Right atrium auricular region (tissue), 2 donors: ENCODE measurements at regions not wholly inside any gene's neighbourhood (a gene's known extent, or its start where the extent isn't known, plus 50 kb on each side); places are given as distances from the start of the nearest gene placed in this dataset.

Experiments used
- DNase-seq: peaks from one replicate; pipeline ENCODE4 v3.0.0-alpha.2; 2019; ENCODE audit warnings: low spot score
- H3K27ac ChIP-seq, 2 donors: fragments of 200-600 bp; sonication (generic); 1 replicate in 1 of 2; 2 replicates in 1 of 2; pipeline ENCODE4 v1.5.1; 2016 to 2019
- H3K27me3 ChIP-seq, 2 donors: fragments of 200-600 bp; sonication (generic); one replicate each; pipeline versions ENCODE4 v1.5.1 to v1.6.0; 2017 to 2019
- H3K36me3 ChIP-seq: fragments of 200-600 bp; sonication (generic); one replicate; pipeline ENCODE4 v1.5.1; 2016
- H3K4me1 ChIP-seq, 2 donors: fragments of 200-600 bp; sonication (generic); one replicate each; pipeline versions ENCODE4 v1.5.1 to v1.6.0; 2017 to 2019
- H3K4me3 ChIP-seq, 2 donors: fragments of 200-600 bp; sonication (generic); 1 replicate in 1 of 2; 2 replicates in 1 of 2; pipeline ENCODE4 v1.5.1; 2017 to 2019; ENCODE audit warnings: mild to moderate bottlenecking in 1 of 2, moderate library complexity in 1 of 2
- H3K9me3 ChIP-seq, 2 donors: fragments of 200-600 bp; sonication (generic); one replicate each; pipeline ENCODE4 v1.5.1; 2019
- TF ChIP-seq, protein P1 (sequence below), 2 donors: fragments of 200-600 bp; sonication (generic); IDR thresholded peaks; one replicate each; pipeline ENCODE4 v1.5.1; 2019; ENCODE audit warnings: antibody characterized with exemption in 2 of 2

DNA sequence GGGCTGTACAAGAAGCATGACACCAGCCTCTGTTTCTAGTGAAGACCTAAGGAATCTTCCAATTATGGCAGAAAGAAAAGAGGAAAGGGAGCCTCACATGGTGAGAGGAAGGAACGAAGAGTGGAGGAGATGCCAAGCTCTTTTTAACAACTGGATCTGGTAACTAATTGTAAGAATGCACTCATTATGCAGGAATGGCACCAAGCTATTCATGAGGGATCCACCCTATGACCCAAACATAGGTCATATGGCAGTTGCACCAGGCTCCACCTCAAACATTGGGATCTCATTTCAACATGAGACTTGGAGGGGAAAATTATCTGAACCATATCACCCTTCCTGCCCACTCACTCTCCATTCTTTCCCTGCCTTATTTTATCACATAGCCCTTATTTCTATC, 496.0 kb upstream of the SPTLC3 start:
- H3K27ac ChIP-seq: no peak overlapping the region
- DNase-seq: no peak
- TF ChIP-seq, protein P1, sequence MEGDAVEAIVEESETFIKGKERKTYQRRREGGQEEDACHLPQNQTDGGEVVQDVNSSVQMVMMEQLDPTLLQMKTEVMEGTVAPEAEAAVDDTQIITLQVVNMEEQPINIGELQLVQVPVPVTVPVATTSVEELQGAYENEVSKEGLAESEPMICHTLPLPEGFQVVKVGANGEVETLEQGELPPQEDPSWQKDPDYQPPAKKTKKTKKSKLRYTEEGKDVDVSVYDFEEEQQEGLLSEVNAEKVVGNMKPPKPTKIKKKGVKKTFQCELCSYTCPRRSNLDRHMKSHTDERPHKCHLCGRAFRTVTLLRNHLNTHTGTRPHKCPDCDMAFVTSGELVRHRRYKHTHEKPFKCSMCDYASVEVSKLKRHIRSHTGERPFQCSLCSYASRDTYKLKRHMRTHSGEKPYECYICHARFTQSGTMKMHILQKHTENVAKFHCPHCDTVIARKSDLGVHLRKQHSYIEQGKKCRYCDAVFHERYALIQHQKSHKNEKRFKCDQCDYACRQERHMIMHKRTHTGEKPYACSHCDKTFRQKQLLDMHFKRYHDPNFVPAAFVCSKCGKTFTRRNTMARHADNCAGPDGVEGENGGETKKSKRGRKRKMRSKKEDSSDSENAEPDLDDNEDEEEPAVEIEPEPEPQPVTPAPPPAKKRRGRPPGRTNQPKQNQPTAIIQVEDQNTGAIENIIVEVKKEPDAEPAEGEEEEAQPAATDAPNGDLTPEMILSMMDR (IDR thresholded peaks at IDR 0.05): no peak
- no peaks in the 10 kb centered on the region for H3K27me3 ChIP-seq
- no peak overlapping the region for H3K4me3 ChIP-seq
- no peaks in the 10 kb centered on the region for H3K36me3 ChIP-seq
- H3K4me1 ChIP-seq: no peaks in the 10 kb centered on the region
- H3K9me3 ChIP-seq: no peaks in the 10 kb centered on the region

DNA sequence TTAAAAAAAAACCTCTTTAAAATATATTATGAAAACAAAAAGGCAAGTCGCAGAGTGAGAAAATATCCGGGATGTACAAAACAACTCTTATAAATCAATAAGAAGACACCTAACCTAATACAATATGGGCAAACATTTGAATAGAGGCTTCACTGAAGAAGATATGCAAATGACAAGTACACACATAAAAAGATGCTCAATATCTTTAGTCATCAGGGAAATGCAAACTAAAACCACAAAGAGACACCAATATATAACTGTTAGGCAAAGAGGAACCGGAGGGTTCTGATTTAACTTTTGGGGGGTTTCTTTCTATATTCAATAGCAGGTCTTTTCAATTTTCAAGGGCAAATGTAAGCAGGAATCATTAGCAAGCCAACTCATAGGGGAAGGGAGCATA, 480.7 kb upstream of the SPTLC3 start:
- H3K4me3 ChIP-seq: no peak overlapping the region
- no peaks in the 10 kb centered on the region for H3K27me3 ChIP-seq
- no peak for DNase-seq
- H3K27ac ChIP-seq: no peak overlapping the region
- H3K9me3 ChIP-seq: peaks cover 0 to 7% of the 10 kb centered on the region in 2 donors
- no peaks in the 10 kb centered on the region for H3K4me1 ChIP-seq
- TF ChIP-seq, protein P1 (IDR thresholded peaks at IDR 0.05): no peak
- no peaks in the 10 kb centered on the region for H3K36me3 ChIP-seq

DNA sequence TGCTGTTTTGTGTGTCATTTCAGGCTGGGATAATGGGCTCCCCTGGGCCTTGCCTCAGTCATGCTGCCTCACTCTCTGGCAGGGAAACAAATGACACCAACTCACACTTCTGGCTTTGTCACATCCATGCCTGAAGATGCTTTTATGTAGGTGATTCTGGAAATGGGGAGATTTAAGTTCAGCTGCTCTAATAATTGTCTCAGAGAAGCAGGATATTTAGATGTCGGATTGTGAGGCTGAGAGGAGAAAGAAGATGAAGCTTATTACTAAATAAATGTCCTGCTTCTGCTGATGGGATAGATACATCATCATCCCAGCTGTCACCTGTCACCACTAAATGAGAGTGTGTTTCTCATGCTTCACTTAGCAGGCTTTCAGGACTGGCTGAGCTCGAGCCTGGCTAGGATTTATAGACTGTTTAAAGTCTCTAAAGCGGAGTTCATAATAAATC, 480.2 kb upstream of the SPTLC3 start:
- TF ChIP-seq, protein P1 (IDR thresholded peaks at IDR 0.05): no peak
- Histone ChIP-seq H3K27me3 (no peaks in the 10 kb centered on the region), H3K27ac (no peak overlapping the region), H3K4me1 (no peaks in the 10 kb centered on the region), H3K4me3 (no peak overlapping the region), H3K9me3 (peaks cover 0 to 7% of the 10 kb centered on the region in 2 donors), H3K36me3 (no peaks in the 10 kb centered on the region)
- DNase-seq: no peak

DNA sequence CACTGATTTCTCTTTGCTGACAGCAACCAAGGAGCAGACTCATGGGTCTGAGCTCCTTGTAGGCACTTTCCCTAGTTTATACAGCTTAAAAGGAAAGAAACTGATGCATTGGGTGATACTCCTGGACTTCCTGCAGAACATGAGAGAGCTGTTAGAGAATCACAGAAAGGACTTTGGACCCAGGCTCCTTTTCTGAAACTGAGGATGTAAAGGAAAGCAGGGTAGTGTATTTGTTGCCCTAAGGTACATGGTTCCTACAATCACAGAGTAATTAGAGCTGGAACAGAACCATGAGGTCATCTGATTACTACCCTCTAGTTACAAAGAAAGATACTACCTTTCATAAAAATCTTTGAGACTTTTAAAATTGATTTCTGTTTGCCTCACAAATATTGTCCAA, 477.1 kb upstream of the SPTLC3 start:
- TF ChIP-seq, protein P1 (IDR thresholded peaks at IDR 0.05): no peak
- Histone ChIP-seq H3K9me3 (peaks cover 0 to 7% of the 10 kb centered on the region in 2 donors), H3K36me3 (no peaks in the 10 kb centered on the region), H3K27ac (no peak overlapping the region), H3K27me3 (no peaks in the 10 kb centered on the region), H3K4me3 (no peak overlapping the region), H3K4me1 (no peaks in the 10 kb centered on the region)
- DNase-seq: no peak

DNA sequence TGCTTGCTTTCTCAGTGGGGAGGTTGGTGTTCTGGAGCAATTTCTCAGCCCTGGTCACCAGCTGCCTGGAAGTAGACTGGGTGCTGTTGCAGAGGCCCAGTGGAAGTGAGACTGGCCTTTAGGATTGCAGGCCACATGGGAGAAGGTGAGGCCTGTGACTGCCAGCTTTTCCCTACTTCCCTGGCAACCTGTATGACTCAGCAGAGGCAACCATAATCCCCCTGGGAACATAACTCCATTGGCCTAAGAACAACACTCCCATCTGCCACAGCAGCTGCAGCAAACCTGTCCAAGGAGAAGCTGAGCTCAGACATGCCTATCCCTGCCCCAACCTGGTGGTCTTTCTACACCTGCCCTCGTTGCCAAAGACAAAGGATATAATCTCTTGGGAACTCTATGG, 473.5 kb upstream of the SPTLC3 start:
- DNase-seq: no peak
- no peaks in the 10 kb centered on the region for H3K4me1 ChIP-seq
- H3K4me3 ChIP-seq: no peak overlapping the region
- H3K27ac ChIP-seq: no peak overlapping the region
- H3K27me3 ChIP-seq: no peaks in the 10 kb centered on the region
- H3K9me3 ChIP-seq: peaks cover 0 to 7% of the 10 kb centered on the region in 2 donors
- no peaks in the 10 kb centered on the region for H3K36me3 ChIP-seq
- TF ChIP-seq, protein P1 (IDR thresholded peaks at IDR 0.05): no peak

DNA sequence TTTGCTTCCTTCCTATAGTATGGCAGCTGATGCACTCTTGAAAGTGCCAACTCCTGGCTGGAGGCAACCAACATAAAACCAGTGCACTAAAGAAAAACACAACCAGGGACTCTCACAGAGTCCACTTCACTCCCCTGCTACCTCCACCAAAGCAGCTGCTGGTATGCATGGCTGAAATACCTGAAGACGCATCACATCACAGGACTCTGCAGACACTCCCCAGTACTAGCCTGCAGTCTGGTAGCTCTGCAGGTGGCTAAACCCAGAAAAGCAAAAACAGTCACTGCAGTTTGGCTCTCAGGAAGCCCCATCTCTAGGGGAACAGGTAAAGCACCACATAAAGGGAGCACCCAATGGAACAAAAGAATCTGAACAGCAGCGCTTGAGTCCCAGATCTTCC, 473.0 kb upstream of the SPTLC3 start:
- no peak for DNase-seq
- TF ChIP-seq, protein P1 (IDR thresholded peaks at IDR 0.05): no peak
- H3K36me3 ChIP-seq: no peaks in the 10 kb centered on the region
- peaks cover 0 to 7% of the 10 kb centered on the region in 2 donors for H3K9me3 ChIP-seq
- H3K27me3 ChIP-seq: no peaks in the 10 kb centered on the region
- H3K4me1 ChIP-seq: no peaks in the 10 kb centered on the region
- no peak overlapping the region for H3K27ac ChIP-seq
- no peak overlapping the region for H3K4me3 ChIP-seq
